Ammon's horn (tissue), 1 donor: ENCODE measurements at regions not wholly inside any gene's neighbourhood (a gene's known extent, or its start where the extent isn't known, plus 50 kb on each side); places are given as distances from the start of the nearest gene placed in this dataset.

Source experiments
- DNase-seq: peaks from one replicate; pipeline ENCODE4 v3.0.0-alpha.2; 2016; ENCODE audit warnings: low spot score

GRCh38 chr7:16232273-16232672 lies 189.1 kb downstream of the CRPPA start:
- DNase-seq = no peak

- no peak for DNase-seq
These were observed 197.2 kb downstream of the CRPPA start for GRCh38 chr7:16223963-16224707.

- no peak for DNase-seq
These were observed 208.7 kb downstream of the CRPPA start for GRCh38 chr7:16212610-16213009.

GRCh38 chr7:16212032-16212431 lies 209.3 kb downstream of the CRPPA start:
- DNase-seq = no peak

GRCh38 chr7:16211402-16211925 lies 209.9 kb downstream of the CRPPA start:
- DNase-seq = no peak

GRCh38 chr7:16210171-16210570 lies 211.2 kb downstream of the CRPPA start:
- no peak for DNase-seq

- DNase-seq = no peak
These were observed 214.0 kb downstream of the CRPPA start for GRCh38 chr7:16207321-16207720.

GRCh38 chr7:16205466-16205865 lies 215.9 kb downstream of the CRPPA start:
- DNase-seq = no peak

- DNase-seq = no peak
These were observed 216.4 kb downstream of the CRPPA start for GRCh38 chr7:16204953-16205352.

GRCh38 chr7:16203065-16203464 lies 218.3 kb downstream of the CRPPA start:
- DNase-seq = no peak

- no peak for DNase-seq
These were observed 219.0 kb downstream of the CRPPA start for GRCh38 chr7:16202303-16202702.

- no peak for DNase-seq
These were observed 220.7 kb downstream of the CRPPA start for GRCh38 chr7:16200591-16200990.

GRCh38 chr7:16193631-16194030 lies 227.7 kb downstream of the CRPPA start:
- no peak for DNase-seq

GRCh38 chr7:16189026-16189715 lies 232.2 kb downstream of the CRPPA start:
- DNase-seq = peak; percentile 2

- no peak for DNase-seq
These were observed 234.2 kb downstream of the CRPPA start for GRCh38 chr7:16187131-16187530.

- no peak for DNase-seq
These were observed 242.8 kb downstream of the CRPPA start for GRCh38 chr7:16178585-16178984.

- no peak for DNase-seq
These were observed 243.2 kb downstream of the CRPPA start for GRCh38 chr7:16178092-16178491.

- no peak for DNase-seq
These were observed 247.1 kb downstream of the CRPPA start for GRCh38 chr7:16174253-16174652.

- no peak for DNase-seq
These were observed 249.0 kb downstream of the CRPPA start for GRCh38 chr7:16172366-16172765.

- DNase-seq = no peak
These were observed 249.4 kb downstream of the CRPPA start for GRCh38 chr7:16171928-16172327.

- DNase-seq = no peak
These were observed 250.7 kb downstream of the CRPPA start for GRCh38 chr7:16170671-16171070.

- DNase-seq = no peak
These were observed 251.8 kb downstream of the CRPPA start for GRCh38 chr7:16169537-16169936.

GRCh38 chr7:16167526-16167925 lies 253.8 kb downstream of the CRPPA start:
- no peak for DNase-seq
